Activated CD4-positive, alpha-beta T cell treated with anti-CD3 and anti-CD28 coated beads, Interleukin-2, amount 10 ng/mL, durations not matched to agents 24 days and 14 days (primary cell): ENCODE measurements at regions not wholly inside any gene's neighbourhood (a gene's known extent, or its start where the extent isn't known, plus 50 kb on each side); places are given as distances from the start of the nearest gene placed in this dataset.
"Not testable (repeated sequence)": the region's sequence is repeated elsewhere in the genome, so short reads cannot be mapped to it uniquely, and the experiment has no call there.

Source experiments
- DNase-seq: peaks from one replicate; pipeline ENCODE4 v3.0.0; 2022
- H3K27ac Mint-ChIP-seq: one replicate; pipeline ENCODE4 v1.8.0; 2022; ENCODE audit warnings: mild to moderate bottlenecking, mixed read lengths
- H3K27me3 Mint-ChIP-seq: one replicate; pipeline ENCODE4 v1.8.0; 2022; ENCODE audit warnings: mixed read lengths
- H3K36me3 Mint-ChIP-seq: one replicate; pipeline ENCODE4 v1.8.0; 2022; ENCODE audit warnings: low read depth, mild to moderate bottlenecking, mixed read lengths
- H3K4me1 Mint-ChIP-seq: one replicate; pipeline ENCODE4 v1.8.0; 2021; ENCODE audit warnings: mixed read lengths
- H3K4me3 Mint-ChIP-seq: one replicate; pipeline ENCODE4 v1.8.0; 2022; ENCODE audit warnings: mild to moderate bottlenecking, moderate library complexity, mixed read lengths
- H3K9me3 Mint-ChIP-seq: one replicate; pipeline ENCODE4 v1.8.0; 2021; ENCODE audit warnings: mixed read lengths
- intact Hi-C: fragments of 100-400 bp; cut with micrococcal nuclease; formaldehyde crosslinking; loops from one replicate; pipeline ENCODE4 v1.15.1; 2023

DNA sequence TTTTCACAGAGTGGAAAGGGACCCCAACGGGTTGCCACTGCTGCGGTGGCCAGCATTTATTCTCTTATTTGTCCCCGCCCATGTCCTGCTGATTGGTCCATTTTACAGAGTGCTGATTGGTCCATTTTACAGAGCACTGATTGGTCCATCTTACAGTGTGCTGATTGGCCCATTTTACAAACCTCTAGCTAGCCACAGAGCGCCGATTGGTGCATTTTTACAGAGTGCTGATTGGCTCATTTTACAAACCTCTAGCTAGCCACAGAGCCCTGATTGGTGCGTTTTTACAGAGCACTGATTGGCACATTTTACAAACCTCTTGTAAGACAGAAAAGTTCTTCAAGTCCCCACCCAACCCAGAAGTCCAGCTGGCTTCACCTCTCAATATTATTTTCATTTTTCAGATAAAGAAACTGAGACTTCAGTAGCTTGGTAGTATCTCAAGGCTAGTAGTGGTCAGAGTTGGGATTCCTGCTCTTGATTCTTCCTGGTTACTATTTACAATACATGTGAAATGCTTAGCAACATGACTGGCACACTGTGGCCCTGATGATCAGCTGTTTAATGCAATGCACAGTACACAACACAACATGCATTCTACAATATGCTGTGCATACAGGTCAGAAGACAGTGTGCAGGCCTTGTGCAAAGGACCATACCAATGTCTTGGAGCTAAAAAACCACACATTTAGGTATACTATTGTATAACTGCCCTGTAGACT is 63.6 kb upstream of the BOD1 start:
- H3K4me1 Mint-ChIP-seq, result no peaks in the 10 kb centered on the region
- peaks cover 4% of the 10 kb centered on the region for H3K9me3 Mint-ChIP-seq
- H3K27ac Mint-ChIP-seq, result no peak overlapping the region
- H3K4me3 Mint-ChIP-seq, result no peak overlapping the region
- intact Hi-C loops, result no loop called here
- no peak for DNase-seq
- H3K27me3 Mint-ChIP-seq, result no peaks in the 10 kb centered on the region
- H3K36me3 Mint-ChIP-seq, result no peaks in the 10 kb centered on the region

DNA sequence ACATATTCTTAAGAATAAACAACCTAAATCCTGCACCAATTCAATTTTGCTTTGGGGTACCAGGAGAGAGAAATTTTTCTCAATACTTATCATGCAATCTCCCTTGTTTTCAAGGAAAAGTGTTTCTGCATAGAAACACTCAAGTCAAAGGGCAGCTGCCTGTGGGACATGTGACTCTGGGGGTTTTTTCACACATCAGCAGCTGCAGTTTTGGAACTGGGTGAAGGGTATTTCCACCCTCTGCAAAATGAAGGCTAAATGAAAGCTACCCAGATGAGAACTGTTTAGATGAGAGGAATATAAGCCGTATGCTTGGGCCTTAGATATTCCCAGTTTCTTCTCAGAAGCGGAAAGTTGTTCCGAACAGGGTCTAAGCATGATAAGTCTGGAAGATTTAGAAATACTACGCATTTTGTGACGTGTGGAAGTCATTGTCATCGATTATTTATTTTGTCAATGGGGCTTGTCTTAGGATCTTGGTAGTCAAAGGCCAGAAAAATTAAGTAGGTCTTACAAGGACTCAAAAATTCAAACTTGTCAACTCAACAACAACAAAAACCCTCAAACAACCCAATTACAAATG is 64.3 kb upstream of the BOD1 start:
- intact Hi-C loops, result no loop called here
- Mint-ChIP-seq H3K4me1 (no peaks in the 10 kb centered on the region), H3K27me3 (no peaks in the 10 kb centered on the region), H3K4me3 (no peak overlapping the region), H3K36me3 (no peaks in the 10 kb centered on the region), H3K27ac (no peak overlapping the region), H3K9me3 (peaks cover 4% of the 10 kb centered on the region)
- DNase-seq, result no peak

GRCh38 chr5:173682313-173682712 is 65.9 kb upstream of the BOD1 start:
- Mint-ChIP-seq H3K36me3 (no peaks in the 10 kb centered on the region), H3K27me3 (no peaks in the 10 kb centered on the region), H3K4me3 (no peak overlapping the region), H3K27ac (no peak overlapping the region), H3K9me3 (peaks cover 4% of the 10 kb centered on the region), H3K4me1 (no peaks in the 10 kb centered on the region)
- intact Hi-C loops, result no loop called here
- no peak for DNase-seq

DNA sequence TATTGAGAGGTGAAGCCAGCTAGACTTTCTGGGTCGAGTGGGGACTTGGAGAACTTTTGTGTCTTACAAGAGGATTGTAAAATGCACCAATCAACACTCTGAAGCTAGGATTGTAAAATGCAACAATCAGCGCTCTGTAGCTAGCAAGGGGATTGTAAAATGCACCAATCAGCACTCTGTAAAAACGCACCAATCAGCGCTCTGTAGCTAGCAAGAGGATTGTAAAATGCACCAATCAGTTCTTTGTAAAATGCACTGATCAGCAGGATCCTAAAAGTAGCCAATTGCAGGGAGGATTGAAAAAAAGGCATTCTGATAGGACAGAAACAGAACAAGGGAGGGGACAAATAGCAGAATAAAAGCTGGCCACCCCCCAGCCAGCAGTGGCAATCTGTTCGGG is 68.1 kb upstream of the BOD1 start:
- H3K4me1 Mint-ChIP-seq, intact Hi-C loops, H3K9me3 Mint-ChIP-seq, H3K4me3 Mint-ChIP-seq, H3K36me3 Mint-ChIP-seq, H3K27me3 Mint-ChIP-seq, H3K27ac Mint-ChIP-seq, DNase-seq: not testable (repeated sequence)

DNA sequence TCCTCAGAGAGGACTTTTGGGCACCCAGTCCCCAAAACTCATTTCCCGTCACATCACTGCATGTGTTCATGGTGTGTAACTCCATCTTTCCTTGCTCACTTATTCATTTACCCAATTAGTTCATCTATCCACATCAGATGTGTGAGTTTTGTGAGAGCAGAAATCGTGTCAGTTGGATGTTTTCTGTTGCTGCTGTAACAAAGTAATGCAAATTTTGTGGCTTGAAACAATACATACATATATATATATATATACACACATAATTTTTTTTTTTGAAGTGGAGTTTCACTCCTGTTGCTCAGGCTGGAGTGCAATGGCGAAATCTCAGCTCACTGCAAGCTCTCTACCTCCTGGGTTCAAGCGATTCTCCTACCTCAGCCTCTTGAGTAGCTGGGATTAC is 70.5 kb upstream of the BOD1 start:
- Mint-ChIP-seq H3K27me3 (no peaks in the 10 kb centered on the region), H3K9me3 (no peaks in the 10 kb centered on the region), H3K4me3 (no peak overlapping the region), H3K27ac (no peak overlapping the region), H3K36me3 (no peaks in the 10 kb centered on the region), H3K4me1 (no peaks in the 10 kb centered on the region)
- DNase-seq, result no peak
- intact Hi-C loops, result no loop called here

DNA sequence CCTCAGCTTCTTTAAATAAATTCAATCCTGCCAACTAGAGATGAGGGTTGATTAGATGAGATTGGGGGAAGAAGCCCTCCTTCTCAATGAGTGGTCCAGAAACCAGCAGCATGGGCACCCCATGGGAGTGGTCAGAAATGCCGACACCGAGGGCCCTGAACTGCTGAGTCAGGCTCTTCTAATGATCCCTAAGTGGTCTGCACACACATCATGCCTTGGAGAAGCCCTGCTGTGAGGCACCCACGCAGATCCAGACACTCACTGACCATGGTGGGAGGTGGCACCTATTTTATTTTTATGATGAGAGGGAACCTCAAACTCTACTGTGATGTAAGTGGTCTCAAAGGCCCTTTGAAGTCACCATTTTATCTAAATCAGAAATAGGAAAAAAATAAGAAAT is 72.3 kb upstream of the BOD1 start:
- no peak overlapping the region for H3K4me3 Mint-ChIP-seq
- H3K9me3 Mint-ChIP-seq, result no peaks in the 10 kb centered on the region
- H3K27me3 Mint-ChIP-seq, result no peaks in the 10 kb centered on the region
- H3K27ac Mint-ChIP-seq, result no peak overlapping the region
- no peaks in the 10 kb centered on the region for H3K4me1 Mint-ChIP-seq
- no peak for DNase-seq
- intact Hi-C loops, result no loop called here
- H3K36me3 Mint-ChIP-seq, result no peaks in the 10 kb centered on the region

DNA sequence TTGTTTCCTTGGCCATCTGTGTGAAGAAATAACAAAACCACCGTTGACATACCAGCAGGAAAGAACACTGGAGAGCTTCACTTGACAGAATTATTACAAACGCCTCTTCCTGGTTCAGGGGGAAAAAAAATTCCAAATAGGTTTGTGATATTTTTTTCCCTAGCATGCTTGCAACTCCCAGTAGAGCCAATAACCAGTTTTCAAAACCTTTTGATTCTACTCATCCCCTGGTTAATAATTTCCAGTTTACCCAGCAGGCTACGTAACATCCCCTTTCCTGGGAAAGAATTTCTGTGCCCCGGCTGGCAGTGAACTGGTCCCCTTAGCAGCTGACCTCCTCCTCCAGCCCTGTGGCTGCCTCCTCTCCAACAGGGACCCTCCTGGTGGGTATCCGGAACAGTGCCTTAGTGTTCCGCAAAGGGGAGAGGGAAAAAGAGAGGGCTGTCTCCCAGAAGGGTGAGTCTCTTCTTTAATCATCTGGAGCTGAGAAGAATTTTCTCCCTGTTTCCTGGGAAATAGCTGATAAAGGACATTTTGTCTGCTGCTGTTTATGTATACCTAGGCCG is 72.8 kb upstream of the BOD1 start:
- Mint-ChIP-seq H3K9me3 (no peaks in the 10 kb centered on the region), H3K4me3 (no peak overlapping the region), H3K36me3 (no peaks in the 10 kb centered on the region), H3K4me1 (no peaks in the 10 kb centered on the region), H3K27me3 (no peaks in the 10 kb centered on the region), H3K27ac (no peak overlapping the region)
- DNase-seq, result no peak
- intact Hi-C loops, result no loop called here

- no peaks in the 10 kb centered on the region for H3K9me3 Mint-ChIP-seq
- H3K27me3 Mint-ChIP-seq, result no peaks in the 10 kb centered on the region
- H3K4me1 Mint-ChIP-seq, result no peaks in the 10 kb centered on the region
- no peak overlapping the region for H3K27ac Mint-ChIP-seq
- intact Hi-C loops, result no loop called here
- DNase-seq, result no peak
- H3K4me3 Mint-ChIP-seq, result no peak overlapping the region
- no peaks in the 10 kb centered on the region for H3K36me3 Mint-ChIP-seq
Measured at GRCh38 chr5:173689737-173690360, 73.4 kb upstream of the BOD1 start.

DNA sequence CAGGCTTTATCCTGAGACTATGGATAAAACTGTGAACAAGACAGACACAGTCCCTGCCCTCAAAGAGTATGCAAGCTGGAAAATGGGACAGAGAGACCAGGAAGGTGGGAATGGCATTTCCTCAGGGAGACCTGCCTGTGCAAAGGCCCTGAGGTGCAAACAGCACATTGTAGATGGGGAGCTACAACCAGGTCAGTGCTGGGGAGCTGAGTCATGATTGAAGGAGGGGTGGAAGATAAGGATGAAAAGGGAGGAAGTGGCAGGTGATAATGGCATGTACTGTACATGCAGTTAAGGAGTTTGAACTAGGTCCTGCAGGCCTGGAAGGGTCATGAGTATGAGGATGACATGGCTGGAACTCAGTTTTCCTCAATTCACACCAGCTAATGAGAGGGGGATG is 75.5 kb upstream of the BOD1 start:
- Mint-ChIP-seq H3K4me3 (no peak overlapping the region), H3K4me1 (no peaks in the 10 kb centered on the region), H3K27ac (no peak overlapping the region), H3K9me3 (no peaks in the 10 kb centered on the region), H3K36me3 (no peaks in the 10 kb centered on the region), H3K27me3 (no peaks in the 10 kb centered on the region)
- intact Hi-C loops, result no loop called here
- no peak for DNase-seq

- Mint-ChIP-seq H3K36me3 (no peaks in the 10 kb centered on the region), H3K27me3 (no peaks in the 10 kb centered on the region), H3K9me3 (no peaks in the 10 kb centered on the region), H3K4me3 (no peak overlapping the region), H3K4me1 (peaks cover 2% of the 10 kb centered on the region), H3K27ac (no peak overlapping the region)
- intact Hi-C loops, result no loop called here
- DNase-seq, result no peak
Measured at GRCh38 chr5:173693670-173694069, 77.2 kb upstream of the BOD1 start.

GRCh38 chr5:173696216-173696615 is 79.8 kb upstream of the BOD1 start:
- peaks cover 2% of the 10 kb centered on the region for H3K4me1 Mint-ChIP-seq
- no peaks in the 10 kb centered on the region for H3K27me3 Mint-ChIP-seq
- no peaks in the 10 kb centered on the region for H3K36me3 Mint-ChIP-seq
- H3K27ac Mint-ChIP-seq, result no peak overlapping the region
- intact Hi-C loops, result no loop called here
- H3K9me3 Mint-ChIP-seq, result no peaks in the 10 kb centered on the region
- DNase-seq, result no peak
- no peak overlapping the region for H3K4me3 Mint-ChIP-seq

DNA sequence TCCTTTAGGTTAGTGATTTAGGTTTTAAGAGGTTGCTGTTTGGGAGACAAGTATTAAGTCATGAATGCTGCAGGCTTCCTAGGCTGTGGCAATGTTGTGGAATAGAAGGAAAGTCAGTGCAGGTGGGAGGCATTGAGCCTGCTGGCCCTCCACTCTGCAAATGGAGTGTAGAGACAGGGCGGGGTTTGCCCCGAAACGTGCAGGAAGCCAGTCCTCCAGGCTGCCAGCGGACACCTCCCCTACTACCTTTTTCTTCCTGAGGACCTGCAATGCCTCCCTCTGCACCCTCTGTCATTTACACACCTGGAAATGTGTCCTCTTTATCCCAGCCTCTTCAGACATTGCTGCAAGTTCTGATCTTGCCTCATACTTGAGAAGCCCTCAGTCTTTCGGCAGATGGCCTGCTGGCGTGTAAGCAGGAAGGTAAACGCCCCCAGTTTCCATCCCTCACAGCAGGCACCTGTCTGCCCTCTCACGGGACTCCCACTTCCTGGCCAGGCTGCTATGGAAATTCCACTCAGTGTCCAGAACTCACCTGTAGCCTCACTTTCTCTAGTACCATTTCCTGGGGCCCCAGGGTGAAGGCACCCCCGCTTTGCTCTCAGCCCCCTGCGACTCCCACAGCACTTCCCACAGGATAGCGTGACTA is 81.6 kb upstream of the BOD1 start:
- H3K9me3 Mint-ChIP-seq, result no peaks in the 10 kb centered on the region
- H3K36me3 Mint-ChIP-seq, result no peaks in the 10 kb centered on the region
- no peak overlapping the region for H3K27ac Mint-ChIP-seq
- intact Hi-C loops, result no loop called here
- no peaks in the 10 kb centered on the region for H3K27me3 Mint-ChIP-seq
- no peak for DNase-seq
- peaks cover 2% of the 10 kb centered on the region for H3K4me1 Mint-ChIP-seq
- no peak overlapping the region for H3K4me3 Mint-ChIP-seq

GRCh38 chr5:173699966-173700365 is 83.5 kb upstream of the BOD1 start:
- intact Hi-C loops, result no loop called here
- H3K9me3 Mint-ChIP-seq, result no peaks in the 10 kb centered on the region

GRCh38 chr5:173703466-173703865 is 87.0 kb upstream of the BOD1 start:
- Mint-ChIP-seq H3K27ac (no peak overlapping the region), H3K9me3 (no peaks in the 10 kb centered on the region), H3K4me3 (no peak overlapping the region), H3K36me3 (no peaks in the 10 kb centered on the region), H3K4me1 (no peaks in the 10 kb centered on the region), H3K27me3 (no peaks in the 10 kb centered on the region)
- intact Hi-C loops, result no loop called here
- DNase-seq, result no peak

More at GRCh38 chr5:173699966-173700365, 83.5 kb upstream of the BOD1 start:
- H3K27me3 Mint-ChIP-seq, result no peaks in the 10 kb centered on the region
- DNase-seq, result no peak
- no peaks in the 10 kb centered on the region for H3K36me3 Mint-ChIP-seq
- peaks cover 2% of the 10 kb centered on the region for H3K4me1 Mint-ChIP-seq
- H3K4me3 Mint-ChIP-seq, result no peak overlapping the region
- H3K27ac Mint-ChIP-seq, result no peak overlapping the region
